ENCODE measurements at regions not wholly inside any gene's neighbourhood (a gene's known extent, or its start where the extent isn't known, plus 50 kb on each side); places are given as distances from the start of the nearest gene placed in this dataset.

- DNase-seq: no peak
These were observed 276.5 kb upstream of the KCNMB2 start for GRCh38 chr3:178259703-178260102.

GRCh38 chr3:178260887-178261565 is 275.2 kb upstream of the KCNMB2 start:
- no peak for DNase-seq

DNA sequence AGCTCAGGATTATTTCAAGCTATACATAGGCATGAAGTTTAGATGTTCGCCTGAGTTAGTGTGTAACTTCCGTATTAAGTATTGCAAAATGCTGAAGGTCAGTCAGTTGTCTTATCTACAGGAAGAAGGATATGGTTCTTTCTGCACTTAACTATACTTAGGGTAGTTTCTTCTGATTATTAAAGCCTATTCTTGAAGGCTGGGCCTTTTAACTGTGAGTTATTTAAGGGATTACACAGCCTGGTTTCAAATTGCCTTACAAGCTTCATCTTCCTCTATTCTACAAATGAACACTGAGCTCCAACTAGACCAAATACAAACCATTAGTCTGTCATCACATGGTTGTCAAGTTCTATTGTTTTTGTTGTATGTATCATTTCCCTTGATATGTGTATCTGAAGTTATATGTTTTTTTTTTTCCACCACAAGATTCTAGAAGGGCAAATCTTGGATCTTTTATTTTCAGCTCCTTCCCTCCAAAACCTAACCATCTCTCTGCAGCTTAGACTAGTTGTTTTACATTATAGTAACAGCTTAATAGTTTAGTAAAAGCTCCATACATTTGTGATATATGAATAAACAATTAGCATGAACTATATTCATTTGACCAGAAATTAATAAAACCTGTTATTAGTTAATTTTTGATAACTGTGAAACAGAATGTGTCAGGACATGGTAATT is 272.9 kb upstream of the KCNMB2 start:
- DNase-seq: no peak

- no peak for DNase-seq
These were observed 268.9 kb upstream of the KCNMB2 start for GRCh38 chr3:178267158-178267844.

DNA sequence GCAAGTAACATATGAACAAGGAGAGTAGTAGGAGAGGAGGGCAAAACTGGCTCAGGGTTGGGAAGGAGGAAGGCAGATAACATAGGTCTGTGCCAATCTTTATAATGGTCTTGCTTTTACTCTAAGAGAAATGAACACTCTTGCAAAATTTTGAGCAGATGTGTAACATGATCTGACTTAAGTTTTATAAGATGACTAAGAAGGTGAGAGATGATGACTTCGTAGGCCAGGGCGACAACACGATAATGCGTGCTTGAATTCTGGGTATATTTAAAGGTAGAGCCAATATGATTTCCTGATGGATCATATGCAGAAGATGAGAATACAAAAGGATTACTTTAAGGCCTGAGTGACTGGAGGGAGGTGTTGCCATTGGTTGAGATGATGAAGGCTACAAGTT is 265.4 kb upstream of the KCNMB2 start:
- no peak for DNase-seq

DNA sequence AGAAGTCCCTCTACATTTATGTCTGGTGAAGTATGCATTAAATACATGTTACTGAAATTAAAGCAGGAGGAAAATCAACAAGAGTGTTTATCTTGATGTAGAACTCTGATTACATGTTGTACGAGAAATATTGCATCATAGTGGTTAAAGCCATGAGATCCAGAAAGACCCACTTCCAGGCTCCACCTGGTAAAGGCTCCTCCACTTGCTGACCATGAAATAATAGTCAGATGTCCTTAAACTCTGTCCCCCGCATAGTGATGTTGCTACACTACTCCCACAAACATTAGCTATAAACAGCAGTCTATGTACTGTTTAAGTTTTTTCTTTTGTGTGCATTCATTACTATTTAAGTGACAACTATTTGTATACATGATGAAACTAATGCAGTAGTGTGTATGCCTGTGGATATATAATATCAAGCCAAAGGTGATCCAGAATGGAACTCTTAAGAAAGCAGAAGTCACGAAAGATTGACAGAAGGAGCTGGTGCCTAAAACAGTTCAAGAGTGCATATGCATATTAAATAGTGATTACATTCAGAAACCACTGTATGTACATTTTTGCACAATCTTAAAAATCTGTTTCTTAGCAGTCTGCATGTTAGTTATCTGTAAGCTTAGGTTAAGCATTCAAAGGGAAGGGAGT is 264.4 kb upstream of the KCNMB2 start:
- DNase-seq: no peak

DNA sequence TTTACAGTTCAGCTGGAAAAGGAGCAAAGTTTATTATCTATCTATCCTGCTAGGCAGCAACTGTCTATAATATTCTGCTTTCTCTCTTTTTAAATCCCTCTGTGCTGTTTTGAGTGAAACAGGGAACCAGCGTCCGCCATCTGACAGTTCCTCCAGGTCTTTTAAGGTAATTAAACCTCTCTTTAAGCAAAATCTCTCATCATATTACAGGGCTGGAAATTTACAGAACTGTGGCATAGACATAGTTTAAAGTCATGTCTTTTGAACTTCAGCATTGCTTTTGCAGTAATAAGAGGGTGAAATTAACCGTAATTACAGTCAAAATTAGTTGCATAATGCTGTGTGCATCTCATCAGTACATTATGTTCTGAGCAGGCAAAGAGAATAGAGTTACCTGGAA is 263.4 kb upstream of the KCNMB2 start:
- no peak for DNase-seq

GRCh38 chr3:178274711-178275110 is 261.5 kb upstream of the KCNMB2 start:
- no peak for DNase-seq

DNA sequence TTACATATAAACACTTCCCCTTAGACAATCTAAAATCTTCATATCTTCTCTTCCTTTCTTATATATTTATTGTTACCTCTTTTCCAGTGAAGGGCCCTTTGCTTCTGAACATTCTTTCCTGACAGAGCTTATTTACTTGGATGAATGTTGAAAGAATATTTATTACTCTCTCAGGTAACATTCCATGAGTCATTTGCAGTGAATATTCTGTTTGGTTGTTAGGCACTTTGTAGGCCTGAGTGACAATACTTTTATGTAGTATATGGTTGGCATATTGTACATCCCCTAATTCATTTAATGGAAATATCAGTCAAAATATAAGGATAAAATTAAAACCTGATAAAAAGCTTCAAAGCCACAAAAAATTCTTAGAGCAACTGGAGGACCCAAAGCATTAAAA is 260.9 kb upstream of the KCNMB2 start:
- no peak for DNase-seq

DNA sequence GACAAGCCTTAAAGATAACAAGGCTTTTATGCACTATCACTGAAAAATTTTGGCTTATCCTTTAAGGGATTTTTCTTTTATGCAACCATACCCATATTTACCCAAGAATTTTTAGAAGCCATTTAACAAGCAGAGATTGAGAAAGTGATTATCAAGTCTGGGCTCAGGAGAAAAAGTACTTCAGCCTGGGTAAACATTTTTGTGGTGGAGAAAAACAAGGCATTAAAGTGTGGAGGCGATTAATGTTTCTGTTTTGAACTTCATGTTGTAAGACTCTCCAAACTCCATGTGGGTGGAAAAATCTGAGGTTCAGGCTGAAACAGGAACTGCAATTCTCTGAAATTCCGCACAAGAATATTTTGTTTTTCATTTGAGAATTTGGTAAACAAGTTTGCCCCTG is 260.4 kb upstream of the KCNMB2 start:
- DNase-seq: no peak

- no peak for DNase-seq
These were observed 258.6 kb upstream of the KCNMB2 start for GRCh38 chr3:178277605-178278004.

- DNase-seq: no peak
These were observed 252.7 kb upstream of the KCNMB2 start for GRCh38 chr3:178283561-178283960.

GRCh38 chr3:178284181-178284580 is 252.1 kb upstream of the KCNMB2 start:
- DNase-seq: no peak

GRCh38 chr3:178288074-178288473 is 248.2 kb upstream of the KCNMB2 start:
- no peak for DNase-seq

GRCh38 chr3:178289544-178290160 is 246.6 kb upstream of the KCNMB2 start:
- no peak for DNase-seq

GRCh38 chr3:178291574-178292370 is 244.5 kb upstream of the KCNMB2 start:
- DNase-seq: no peak

DNA sequence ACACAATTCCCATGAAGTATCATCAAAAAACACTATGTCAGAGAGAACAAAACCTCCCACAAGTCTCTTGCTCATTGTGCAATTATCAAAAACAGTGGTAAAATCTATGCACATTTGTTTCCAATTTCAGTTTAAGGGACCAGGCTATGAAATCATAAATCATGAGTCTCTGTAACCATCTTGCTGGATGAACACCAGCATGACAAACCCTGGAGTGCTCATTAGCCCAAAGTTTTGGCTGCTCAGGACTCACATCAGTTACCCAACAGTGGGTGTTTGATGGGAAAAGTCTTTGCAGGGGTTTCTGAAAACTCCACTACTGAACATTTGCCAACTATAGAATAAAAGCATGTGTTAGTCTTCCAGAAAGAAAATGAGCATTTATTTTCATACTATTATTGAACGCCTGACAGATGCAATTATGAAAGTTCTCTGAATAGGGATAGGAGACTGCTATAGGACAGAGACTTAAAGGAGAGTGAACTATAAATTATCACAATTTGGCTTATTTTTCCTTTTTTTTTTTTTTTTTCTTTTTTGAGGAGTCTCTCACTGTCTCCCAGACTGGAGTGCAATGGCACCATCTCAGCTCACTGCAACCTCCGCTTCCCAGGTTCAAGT is 240.8 kb upstream of the KCNMB2 start:
- no peak for DNase-seq

DNA sequence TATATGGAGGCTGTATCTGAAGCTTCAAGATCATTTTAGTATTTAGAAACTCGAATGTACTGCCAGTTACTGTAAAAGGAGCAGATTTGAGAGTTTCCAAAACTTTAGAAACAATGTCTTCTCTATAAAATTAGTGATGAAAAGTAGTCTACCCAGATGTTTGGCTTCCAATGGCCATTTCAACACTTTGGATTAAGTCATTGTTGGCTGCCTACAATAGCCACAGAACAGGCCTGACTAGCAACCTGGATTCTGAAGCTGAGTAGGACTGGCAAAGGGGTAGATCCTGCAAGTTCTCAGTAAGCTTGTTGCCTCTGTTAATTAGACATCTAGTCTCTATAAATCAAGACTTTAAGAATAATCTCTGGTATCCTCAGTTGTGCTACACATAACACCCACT is 239.0 kb upstream of the KCNMB2 start:
- DNase-seq: no peak

GRCh38 chr3:178297740-178298139 is 238.5 kb upstream of the KCNMB2 start:
- no peak for DNase-seq

DNA sequence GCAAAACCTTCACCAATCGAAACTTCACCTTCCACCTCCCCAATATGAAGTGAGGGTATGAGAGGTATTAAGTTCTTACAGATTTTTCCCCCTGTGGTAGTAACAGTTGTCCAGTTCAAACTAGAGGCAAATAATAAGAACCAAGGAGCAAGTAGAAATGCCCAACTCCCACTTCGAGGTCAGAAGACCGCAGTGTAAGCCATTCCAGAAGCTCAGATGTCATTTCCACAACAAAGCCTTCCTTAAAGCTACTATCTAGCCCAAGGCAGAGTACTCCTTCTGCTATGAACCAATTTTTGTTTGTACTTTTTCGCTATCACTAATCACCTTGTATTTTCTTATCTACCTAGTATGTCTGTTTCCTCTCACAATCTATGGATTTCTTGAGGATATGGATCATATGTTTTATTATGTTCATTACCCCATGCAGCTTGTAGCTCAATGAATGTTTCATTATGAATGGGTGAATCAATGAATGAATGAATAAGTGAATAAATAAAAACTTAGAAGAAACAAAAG is 235.7 kb upstream of the KCNMB2 start:
- DNase-seq: no peak
